Stomach smooth muscle (tissue), 2 donors: ENCODE measurements at regions not wholly inside any gene's neighbourhood (a gene's known extent, or its start where the extent isn't known, plus 50 kb on each side); places are given as distances from the start of the nearest gene placed in this dataset.

Experiments used
- H3K27ac ChIP-seq: one replicate; pipeline ENCODE4 v1.7.0; 2013; ENCODE audit warnings: mild to moderate bottlenecking, low read length, inconsistent platforms
- H3K27me3 ChIP-seq, 2 donors: one replicate each; pipeline ENCODE4 v1.7.0; 2013; ENCODE audit warnings: low read length in 2 of 2; ENCODE audit not compliant: insufficient read depth in 2 of 2, control insufficient read depth in 1 of 2
- H3K36me3 ChIP-seq, 2 donors: one replicate each; pipeline ENCODE4 v1.7.0; 2013; ENCODE audit warnings: low read length in 2 of 2; ENCODE audit not compliant: control insufficient read depth in 2 of 2, insufficient read depth in 2 of 2
- H3K4me1 ChIP-seq: one replicate; pipeline ENCODE4 v1.7.0; 2013; ENCODE audit warnings: low read length; ENCODE audit not compliant: control insufficient read depth, insufficient read depth
- H3K4me3 ChIP-seq, 2 donors: one replicate each; pipeline ENCODE4 v1.7.0; 2013; ENCODE audit warnings: low read length in 2 of 2
- H3K9ac ChIP-seq, 2 donors: one replicate each; pipeline ENCODE4 v1.7.0; 2013; ENCODE audit warnings: low read length in 2 of 2, mild to moderate bottlenecking in 1 of 2
- H3K9me3 ChIP-seq, 2 donors: one replicate each; pipeline ENCODE4 v1.7.0; 2013; ENCODE audit warnings: low read length in 2 of 2; ENCODE audit not compliant: control insufficient read depth in 2 of 2
- donor health status: healthy.
- donor health status: Pancreatic carcinoma.

GRCh38 chr12:125222876-125223275 is 157.6 kb downstream of the AACS start:
- Histone ChIP-seq H3K27me3 (no peaks in the 10 kb centered on the region), H3K4me1 (no peaks in the 10 kb centered on the region), H3K9me3 (no peaks in the 10 kb centered on the region), H3K27ac (no peak overlapping the region), H3K9ac (no peak overlapping the region), H3K36me3 (no peaks in the 10 kb centered on the region), H3K4me3 (no peak overlapping the region)

DNA sequence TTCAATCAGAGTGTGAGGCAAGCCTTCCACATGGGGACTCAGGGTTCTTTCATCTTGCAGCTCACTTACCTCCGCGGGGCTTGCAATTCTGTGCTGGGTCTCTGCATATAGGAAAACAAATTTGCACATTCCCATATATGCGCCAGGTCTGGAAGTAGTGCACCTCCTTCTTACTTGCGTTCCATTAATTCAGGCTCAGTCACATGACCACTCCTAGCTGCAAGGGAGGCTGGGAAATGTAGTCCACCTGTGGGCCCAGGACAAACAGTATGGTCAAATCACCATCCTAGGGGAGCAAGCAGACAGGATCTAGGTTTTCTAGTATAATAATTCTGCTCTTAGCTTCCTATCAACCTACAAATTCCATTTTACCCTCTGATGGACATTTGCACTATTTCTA is 160.4 kb downstream of the AACS start:
- Histone ChIP-seq H3K9ac (no peak overlapping the region), H3K4me1 (no peaks in the 10 kb centered on the region), H3K36me3 (no peaks in the 10 kb centered on the region), H3K9me3 (no peaks in the 10 kb centered on the region), H3K4me3 (no peak overlapping the region), H3K27me3 (no peaks in the 10 kb centered on the region), H3K27ac (no peak overlapping the region)

GRCh38 chr12:125228519-125229260 is 163.5 kb downstream of the AACS start:
- no peak overlapping the region for H3K27ac ChIP-seq
- H3K9me3 ChIP-seq, result no peaks in the 10 kb centered on the region
- no peaks in the 10 kb centered on the region for H3K4me1 ChIP-seq
- H3K4me3 ChIP-seq, result no peak overlapping the region
- H3K9ac ChIP-seq, result no peak overlapping the region
- no peaks in the 10 kb centered on the region for H3K36me3 ChIP-seq
- no peaks in the 10 kb centered on the region for H3K27me3 ChIP-seq

DNA sequence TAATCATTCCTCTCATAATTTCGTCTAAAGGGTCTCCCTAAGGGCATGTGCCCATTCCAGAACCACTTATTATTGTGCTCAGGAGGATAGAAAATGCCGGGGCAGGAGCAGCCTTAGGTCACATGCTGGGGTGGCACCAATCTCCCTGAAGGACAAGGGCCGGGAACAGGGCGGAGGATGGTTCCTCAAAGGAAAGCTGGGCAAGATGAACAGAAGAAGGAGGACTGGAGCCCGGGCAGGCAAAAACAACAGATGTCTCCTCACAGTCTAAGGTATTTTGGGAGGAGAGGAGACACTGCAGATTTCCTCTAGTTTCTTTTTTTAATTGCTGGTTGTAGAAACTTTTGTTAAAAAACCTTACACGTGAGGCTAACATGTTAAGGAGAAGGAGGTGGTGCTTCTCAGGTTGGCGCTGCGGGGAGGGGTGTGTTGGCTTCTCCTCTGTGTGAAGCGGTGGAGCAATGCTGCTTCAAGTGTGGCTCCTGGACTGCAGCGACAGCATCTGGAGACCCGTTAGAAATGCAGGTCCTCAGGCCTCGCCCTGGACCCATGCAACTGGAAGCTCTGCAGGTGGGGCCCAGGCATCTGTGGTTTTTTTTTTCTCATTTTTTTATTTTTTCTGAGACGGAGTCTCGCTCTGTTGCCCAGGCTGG is 164.8 kb downstream of the AACS start:
- Histone ChIP-seq H3K36me3 (no peaks in the 10 kb centered on the region), H3K9ac (no peak overlapping the region), H3K9me3 (no peaks in the 10 kb centered on the region), H3K4me1 (no peaks in the 10 kb centered on the region), H3K27me3 (no peaks in the 10 kb centered on the region), H3K4me3 (no peak overlapping the region), H3K27ac (no peak overlapping the region)

DNA sequence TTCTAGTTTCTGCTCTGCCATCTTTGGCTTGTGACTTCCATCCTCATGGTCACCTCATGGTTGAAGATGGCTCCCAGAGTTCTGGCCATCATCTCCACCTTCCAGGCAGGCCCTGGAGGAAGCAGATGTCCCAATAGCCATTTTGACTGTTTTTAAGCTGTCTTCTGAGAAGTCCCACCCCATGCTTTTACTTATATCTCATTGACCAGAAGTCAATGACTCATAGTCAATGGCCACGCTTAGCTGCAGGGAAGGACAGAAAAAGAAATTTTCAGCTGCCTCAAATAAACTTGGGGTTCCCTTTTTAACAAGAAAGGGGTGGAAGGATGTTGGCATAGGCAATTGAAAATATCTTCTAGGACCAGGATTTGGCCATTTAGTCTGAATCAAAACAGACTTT is 168.1 kb downstream of the AACS start:
- Histone ChIP-seq H3K4me3 (no peak overlapping the region), H3K27me3 (no peaks in the 10 kb centered on the region), H3K9me3 (no peaks in the 10 kb centered on the region), H3K27ac (no peak overlapping the region), H3K9ac (no peak overlapping the region), H3K4me1 (no peaks in the 10 kb centered on the region), H3K36me3 (no peaks in the 10 kb centered on the region)

DNA sequence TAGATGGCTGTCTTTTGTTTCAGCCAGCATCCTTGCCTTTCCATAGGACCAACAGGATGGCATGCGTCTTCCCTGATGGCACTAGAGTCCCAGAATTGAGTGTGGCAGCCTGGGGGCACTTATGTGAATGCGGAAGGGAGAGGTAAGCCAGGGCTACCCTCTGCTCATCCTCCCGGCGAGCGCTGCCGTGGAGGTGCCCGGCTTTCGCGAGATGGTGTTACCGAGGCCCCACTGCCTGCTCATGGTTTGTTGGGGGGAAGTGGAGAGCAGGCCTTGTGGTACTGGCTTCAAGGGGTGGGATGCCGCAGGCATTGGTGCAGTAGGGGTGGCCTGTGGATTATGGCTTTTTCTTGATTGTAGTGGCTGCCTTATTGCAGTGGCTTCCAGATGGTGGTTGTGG is 174.3 kb downstream of the AACS start:
- Histone ChIP-seq H3K4me1 (no peaks in the 10 kb centered on the region), H3K27ac (no peak overlapping the region), H3K36me3 (no peaks in the 10 kb centered on the region), H3K27me3 (peaks cover 0 to 2% of the 10 kb centered on the region in 2 donors), H3K4me3 (no peak overlapping the region), H3K9me3 (peaks cover 0 to 4% of the 10 kb centered on the region in 2 donors), H3K9ac (no peak overlapping the region)

GRCh38 chr12:125240717-125241116 is 175.5 kb downstream of the AACS start:
- no peak overlapping the region for H3K9ac ChIP-seq
- no peak overlapping the region for H3K4me3 ChIP-seq
- no peak overlapping the region for H3K27ac ChIP-seq
- peaks cover 0 to 10% of the 10 kb centered on the region in 2 donors for H3K27me3 ChIP-seq
- H3K36me3 ChIP-seq, result no peaks in the 10 kb centered on the region
- no peaks in the 10 kb centered on the region for H3K4me1 ChIP-seq
- peaks cover 0 to 4% of the 10 kb centered on the region in 2 donors for H3K9me3 ChIP-seq

- peaks cover 0 to 4% of the 10 kb centered on the region in 2 donors for H3K9me3 ChIP-seq
- no peak overlapping the region for H3K27ac ChIP-seq
- peaks cover 0 to 19% of the 10 kb centered on the region in 2 donors for H3K27me3 ChIP-seq
- H3K36me3 ChIP-seq, result no peaks in the 10 kb centered on the region
- no peak overlapping the region for H3K4me3 ChIP-seq
- H3K4me1 ChIP-seq, result no peaks in the 10 kb centered on the region
- H3K9ac ChIP-seq, result no peak overlapping the region
Measured at GRCh38 chr12:125243811-125244210, 178.6 kb downstream of the AACS start.

DNA sequence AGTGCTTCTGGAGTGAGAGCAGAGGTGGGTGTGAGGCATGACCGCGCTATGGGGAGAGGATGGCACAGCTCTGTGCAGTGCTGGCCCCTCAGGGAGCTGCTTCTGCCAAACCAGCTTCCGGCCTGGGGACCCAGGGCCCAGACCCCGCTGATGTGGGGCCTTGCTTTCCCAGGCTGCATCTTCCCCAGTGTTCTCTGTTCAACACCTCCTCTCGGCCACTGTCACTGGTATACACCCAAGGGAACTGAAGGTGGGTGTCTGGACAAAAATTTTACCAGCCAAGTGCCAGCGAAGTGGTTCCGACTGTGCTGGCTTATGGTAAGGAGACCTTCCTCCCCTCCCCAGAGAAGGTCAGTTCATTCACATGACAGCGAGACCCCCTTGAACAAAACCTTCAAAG is 179.1 kb downstream of the AACS start:
- H3K4me3 ChIP-seq, result no peak overlapping the region
- H3K36me3 ChIP-seq, result no peaks in the 10 kb centered on the region
- H3K4me1 ChIP-seq, result no peaks in the 10 kb centered on the region
- no peak overlapping the region for H3K27ac ChIP-seq
- H3K9me3 ChIP-seq, result peaks cover 0 to 4% of the 10 kb centered on the region in 2 donors
- H3K27me3 ChIP-seq, result peaks cover 0 to 19% of the 10 kb centered on the region in 2 donors
- H3K9ac ChIP-seq, result no peak overlapping the region

DNA sequence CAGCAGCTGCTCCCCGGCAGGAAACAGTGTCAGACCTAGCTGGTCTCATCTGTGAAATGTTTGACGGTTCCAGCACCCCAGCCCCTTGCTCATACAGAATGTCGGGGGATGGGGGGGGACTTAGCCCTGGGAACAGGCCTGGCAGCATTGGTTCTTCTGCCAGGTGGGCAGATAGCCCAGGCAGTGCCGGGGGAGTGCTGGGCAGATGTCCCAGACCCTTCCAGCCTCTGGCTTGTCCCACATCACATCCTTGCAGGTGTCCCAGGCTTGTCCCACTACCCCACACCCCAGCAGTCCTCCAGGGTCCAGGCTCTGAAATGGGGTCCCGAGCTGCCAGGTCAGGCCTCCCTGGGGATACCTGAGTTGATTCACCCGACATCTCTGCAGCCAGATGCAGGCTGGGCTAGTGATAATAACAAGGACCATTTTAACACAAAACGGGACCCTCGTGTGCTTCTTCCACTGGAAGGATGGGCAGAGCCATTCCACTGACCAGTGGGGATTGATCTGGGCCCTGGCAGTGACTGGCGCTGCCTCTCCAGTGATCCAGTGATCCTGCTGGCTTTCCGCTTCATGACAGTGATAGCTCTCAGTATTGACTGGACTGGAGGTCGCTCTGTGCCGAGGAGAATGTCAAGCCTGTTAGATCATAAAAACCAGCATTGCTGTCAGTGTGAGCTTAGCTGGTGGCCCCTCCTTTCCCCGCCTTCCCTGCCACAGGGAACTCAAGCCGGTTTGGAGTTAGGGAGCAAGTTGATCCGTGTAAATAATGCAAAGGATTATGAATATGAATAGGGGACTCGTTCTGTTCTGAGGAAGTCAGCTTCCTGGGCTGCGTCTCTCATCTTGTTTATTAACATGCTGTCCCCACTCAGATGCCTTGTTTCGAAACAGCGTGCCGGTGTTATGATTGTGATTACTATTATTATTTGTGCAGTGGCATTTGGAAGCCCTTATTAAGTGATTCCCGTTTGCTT is 180.6 kb downstream of the AACS start:
- H3K36me3 ChIP-seq, result no peaks in the 10 kb centered on the region
- H3K9me3 ChIP-seq, result no peaks in the 10 kb centered on the region
- H3K27me3 ChIP-seq, result peaks cover 0 to 21% of the 10 kb centered on the region in 2 donors
- H3K27ac ChIP-seq, result no peak overlapping the region
- no peak overlapping the region for H3K9ac ChIP-seq
- H3K4me3 ChIP-seq, result no peak overlapping the region
- H3K4me1 ChIP-seq, result no peaks in the 10 kb centered on the region
